IMR-90 (cell line): ENCODE measurements at regions not wholly inside any gene's neighbourhood (a gene's known extent, or its start where the extent isn't known, plus 50 kb on each side); places are given as distances from the start of the nearest gene placed in this dataset.

Experiments used
- ATAC-seq: fragments of 200-7000 bp; cut with Tn5 transposase; 2 replicates; pipeline ENCODE4 v1.9.1; 2020; ENCODE audit warnings: low read depth, mild to moderate bottlenecking, moderate library complexity
- BruUV-seq: library from RNA; stranded (reverse); fragments of 400-500 nt; replicated peaks from 2 replicates; lab custom pipeline; 2021; lab: Mats Ljungman, UMichigan
- CTCF ChIA-PET: fragments of 300-600 bp; formaldehyde crosslinking; extraction: SDS; loops from one replicate; lab custom pipeline; 2021; ENCODE audit warnings: antibody characterized with exemption; lab: Yijun Ruan, JAX
- POLR2A ChIA-PET: fragments of 300-600 bp; sonication (Branson Sonifier 250); formaldehyde crosslinking; loops from one replicate; lab custom pipeline; 2022; ENCODE audit warnings: antibody characterized with exemption; ENCODE audit not compliant: unreplicated experiment; lab: Charles Lee
- DNase-seq: peaks from one replicate; pipeline ENCODE4 v3.0.0; 2013
- H2AFZ ChIP-seq: replicated peaks from 2 replicates; pipeline ENCODE3; 2013; ENCODE audit warnings: low read length, mild to moderate bottlenecking; ENCODE audit not compliant: poor library complexity
- H2AK5ac ChIP-seq: 2 replicates; pipeline ENCODE4 v1.6.1; 2013; ENCODE audit warnings: low read depth, low read length, inconsistent platforms
- H2AK9ac ChIP-seq: replicated peaks from 2 replicates; pipeline ENCODE3; 2013; ENCODE audit warnings: mild to moderate bottlenecking, low read depth, low read length, moderate library complexity; ENCODE audit not compliant: poor library complexity
- H2BK120ac ChIP-seq: 2 replicates; pipeline ENCODE4 v1.6.1; 2013; ENCODE audit warnings: low read depth, low read length, inconsistent platforms
- H2BK15ac ChIP-seq: 3 replicates; pipeline ENCODE4 v1.6.1; 2013; ENCODE audit warnings: low read depth, low read length, inconsistent platforms
- H2BK20ac ChIP-seq: 2 replicates; pipeline ENCODE4 v1.6.1; 2013; ENCODE audit warnings: low read depth, mild to moderate bottlenecking, inconsistent platforms, low read length, moderate library complexity
- H2BK5ac ChIP-seq: 2 replicates; pipeline ENCODE4 v1.6.1; 2013; ENCODE audit warnings: mild to moderate bottlenecking, low read depth, low read length, inconsistent platforms; ENCODE audit not compliant: poor library complexity, severe bottlenecking
- H3K14ac ChIP-seq: replicated peaks from 2 replicates; pipeline ENCODE4 v1.6.1; 2013; ENCODE audit warnings: low read depth, low read length, inconsistent platforms
- H3K18ac ChIP-seq: 2 replicates; pipeline ENCODE4 v1.6.1; 2013; ENCODE audit warnings: low read depth, low read length, control low read depth
- H3K23ac ChIP-seq: 2 replicates; pipeline ENCODE4 v1.6.1; 2013; ENCODE audit warnings: low read depth, low read length, inconsistent platforms
- H3K27ac ChIP-seq: 2 replicates; pipeline ENCODE4 v1.5.1; 2013; ENCODE audit warnings: mild to moderate bottlenecking, control low read depth, low read length; ENCODE audit not compliant: insufficient read depth
- H3K27me3 ChIP-seq: 2 replicates; pipeline ENCODE4 v1.6.1; 2013; ENCODE audit warnings: low read length; ENCODE audit not compliant: control insufficient read depth, insufficient read depth
- H3K36me3 ChIP-seq: 2 replicates; pipeline ENCODE4 v1.6.1; 2013; ENCODE audit warnings: low read length, mixed read lengths; ENCODE audit not compliant: control insufficient read depth, insufficient read depth
- H3K4ac ChIP-seq: 2 replicates; pipeline ENCODE4 v1.6.1; 2013; ENCODE audit warnings: low read depth, low read length, inconsistent platforms
- H3K4me1 ChIP-seq: 2 replicates; pipeline ENCODE4 v1.6.1; 2013; ENCODE audit warnings: low read length, mixed read lengths; ENCODE audit not compliant: control insufficient read depth, insufficient read depth
- H3K4me2 ChIP-seq: 2 replicates; pipeline ENCODE4 v1.6.1; 2013; ENCODE audit warnings: low read depth, mild to moderate bottlenecking, control low read depth, low read length, moderate library complexity
- H3K4me3 ChIP-seq: 2 replicates; pipeline ENCODE4 v1.5.1; 2013; ENCODE audit warnings: low read depth, mild to moderate bottlenecking, control low read depth, low read length, moderate library complexity; ENCODE audit not compliant: insufficient read depth
- H3K56ac ChIP-seq: 2 replicates; pipeline ENCODE4 v1.6.1; 2013; ENCODE audit warnings: low read length, inconsistent platforms; ENCODE audit not compliant: insufficient read depth; ENCODE audit errors: extremely low read depth
- H3K79me1 ChIP-seq, 2 experiments: 2 replicates each; pipeline ENCODE4 v1.6.1; 2013; ENCODE audit warnings: low read length in 2 of 2, inconsistent platforms in 1 of 2, low read depth in 1 of 2
- H3K9ac ChIP-seq: 2 replicates; pipeline ENCODE4 v1.6.1; 2013; ENCODE audit warnings: low read depth, low read length, control low read depth
- H3K9me1 ChIP-seq: 2 replicates; pipeline ENCODE4 v1.6.1; 2013; ENCODE audit warnings: low read length, inconsistent platforms; ENCODE audit not compliant: insufficient read depth
- H3K9me3 ChIP-seq: 2 replicates; pipeline ENCODE4 v1.6.1; 2013; ENCODE audit warnings: low read length; ENCODE audit not compliant: control insufficient read depth, insufficient read depth
- H4K20me1 ChIP-seq: 2 replicates; pipeline ENCODE4 v1.6.1; 2013; ENCODE audit warnings: low read length, inconsistent platforms; ENCODE audit not compliant: insufficient read depth
- H4K5ac ChIP-seq: 2 replicates; pipeline ENCODE4 v1.6.1; 2013; ENCODE audit warnings: mild to moderate bottlenecking, low read depth, low read length, control low read depth
- H4K8ac ChIP-seq, 2 experiments: 2 replicates each; pipeline ENCODE4 v1.6.1; 2013; ENCODE audit warnings: low read depth in 2 of 2, low read length in 2 of 2, control low read depth in 1 of 2, inconsistent platforms in 1 of 2
- H4K91ac ChIP-seq: 2 replicates; pipeline ENCODE4 v1.6.1; 2013; ENCODE audit warnings: low read depth, low read length, inconsistent platforms; ENCODE audit not compliant: insufficient read depth
- BHLHE40 ChIP-seq: fragments of 150-350 bp; IDR thresholded peaks from 2 replicates; pipeline ENCODE4 v1.6.1; 2016; ENCODE audit warnings: mild to moderate bottlenecking, low read depth, low read length
- CEBPB ChIP-seq: IDR thresholded peaks from 2 replicates; pipeline ENCODE4 v1.6.1; 2012; ENCODE audit warnings: low read depth, low read length, improper control_type of control experiment
- CHD1 ChIP-seq: IDR thresholded peaks from 2 replicates; pipeline ENCODE4 v1.6.1; 2012; ENCODE audit warnings: low read depth, low read length, improper control_type of control experiment
- FOS ChIP-seq: fragments of 150-350 bp; IDR thresholded peaks from 2 replicates; pipeline ENCODE4 v1.6.1; 2016; ENCODE audit warnings: low read depth, low read length
- MAZ ChIP-seq: IDR thresholded peaks from 2 replicates; pipeline ENCODE4 v1.6.1; 2012; ENCODE audit warnings: low read depth, mild to moderate bottlenecking, low read length, improper control_type of control experiment, moderate library complexity, borderline replicate concordance
- RCOR1 ChIP-seq: IDR thresholded peaks from 2 replicates; pipeline ENCODE4 v1.6.1; 2012; ENCODE audit warnings: mild to moderate bottlenecking, low read length, improper control_type of control experiment; ENCODE audit not compliant: insufficient replicate concordance
- USF2 ChIP-seq: fragments of 150-350 bp; IDR thresholded peaks from 2 replicates; pipeline ENCODE4 v1.6.1; 2017; ENCODE audit warnings: mild to moderate bottlenecking, antibody characterized with exemption, low read length, low read depth
- WGBS, 2 experiments: methylation state at CpG; one replicate each; pipeline versions ENCODE4 v1.1.5 to v1.1.7; 2013; ENCODE audit warnings: missing lambda C conversion rate in 2 of 2; ENCODE audit not compliant: insufficient read length in 1 of 2; ENCODE audit errors: extremely low coverage in 2 of 2; 5-methylcytosine and 5-hydroxymethylcytosine counted together
- dilution Hi-C: fragments of 300-500 bp; cut with HindIII; formaldehyde crosslinking; loops from one replicate; pipeline ENCODE4 v1.14.3; 2018; ENCODE audit warnings: low sequenced_read_pairs; ENCODE audit not compliant: unreplicated experiment
- in situ Hi-C: fragments of 300-500 bp; cut with MboI; formaldehyde crosslinking; loops from 3 replicates; pipeline ENCODE4 v1.14.3; 2019; ENCODE audit warnings: low sequenced_read_pairs, inconsistent platforms, mixed read lengths
- intact Hi-C: fragments of 100-400 bp; cut with micrococcal nuclease; formaldehyde crosslinking; loops from 2 replicates; pipeline ENCODE4 v1.10.0; 2022

DNA sequence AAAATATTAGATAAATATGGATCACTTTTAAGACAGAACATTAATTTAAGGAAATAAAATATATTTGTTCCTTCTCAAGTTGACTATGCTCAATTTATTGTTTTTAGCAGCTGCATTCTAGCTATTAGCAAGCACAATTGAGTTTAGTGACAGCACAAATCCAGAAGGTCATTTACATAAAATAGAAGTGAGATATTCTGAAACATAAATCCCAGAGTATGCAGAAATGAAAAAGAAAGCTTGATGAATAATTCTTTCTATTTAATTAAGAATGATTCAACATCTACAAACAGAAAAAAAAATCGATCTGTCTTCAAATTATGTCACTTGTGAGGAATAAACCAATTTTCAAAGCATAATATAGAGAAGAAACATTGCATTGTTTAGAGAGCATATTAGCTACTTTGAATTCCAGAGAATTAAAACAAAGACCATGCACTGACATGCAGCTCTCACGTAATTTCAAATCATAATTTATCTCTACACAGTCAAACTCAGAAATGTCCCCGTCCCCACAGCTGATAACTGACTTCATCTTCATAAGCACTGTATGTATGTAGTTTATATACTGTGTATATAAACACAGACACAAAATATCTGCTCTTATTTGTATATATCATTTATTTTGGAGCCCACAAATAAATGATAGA, 458.4 kb downstream of the TMX3 start:
- DNase-seq (no peak), ATAC-seq (no peak)
- in situ Hi-C loops (no loop called here), intact Hi-C loops (no loop called here), dilution Hi-C loops (no loop called here)
- Histone ChIP-seq H3K9me3 (no peaks in the 10 kb centered on the region), H2BK5ac (no peak overlapping the region), H2AFZ (no peak overlapping the region), H3K4me1 (no peaks in the 10 kb centered on the region), H3K4me2 (no peak overlapping the region), H4K91ac (no peak overlapping the region), H3K23ac (no peak overlapping the region), H3K4ac (no peak overlapping the region), H3K79me1 (no peaks in the 10 kb centered on the region), H3K9me1 (no peaks in the 10 kb centered on the region), H3K36me3 (no peaks in the 10 kb centered on the region), H2AK9ac (no peak overlapping the region), H2BK120ac (no peak overlapping the region), H3K9ac (no peak overlapping the region), H3K4me3 (no peak overlapping the region), H3K27ac (no peak overlapping the region), H3K56ac (no peak overlapping the region), H2AK5ac (no peak overlapping the region), H3K18ac (no peak overlapping the region), H4K5ac (no peak overlapping the region), H2BK15ac (no peak overlapping the region), H2BK20ac (no peak overlapping the region), H3K27me3 (no peaks in the 10 kb centered on the region), H4K8ac (no peak overlapping the region), H4K20me1 (no peaks in the 10 kb centered on the region), H3K14ac (no peak overlapping the region)
- no CpG with 5 or more reads among the region's 3 CpGs for WGBS, 2 experiments
- ChIA-PET CTCF (no interaction called here), POLR2A (no interaction called here)
- BruUV-seq: no TSS peak
- TF ChIP-seq CEBPB (no peak), RCOR1 (no peak), CHD1 (no peak), MAZ (no peak), BHLHE40 (no peak), FOS (no peak), USF2 (no peak)
